Astrocyte (in vitro differentiated cells and primary cell): ENCODE measurements at regions not wholly inside any gene's neighbourhood (a gene's known extent, or its start where the extent isn't known, plus 50 kb on each side); places are given as distances from the start of the nearest gene placed in this dataset.

Experiments used
- DNase-seq: peaks from one replicate; pipeline ENCODE4 v3.0.0-alpha.2; 2010; ENCODE audit warnings: low read depth
- FAIRE-seq: peaks from 2 replicates; lab custom pipeline; 2011; peaks lifted over from hg19 to GRCh38; lab: Jason Lieb, UNC
- H2AFZ ChIP-seq: 2 replicates; pipeline ENCODE4 v1.6.0; 2012; ENCODE audit warnings: low read depth, low read length, inconsistent platforms
- H3K27ac ChIP-seq: 2 replicates; pipeline ENCODE4 v1.5.1; 2011; ENCODE audit warnings: low read depth, low read length, inconsistent platforms
- H3K27me3 ChIP-seq: 2 replicates; pipeline ENCODE4 v1.6.0; 2011; ENCODE audit warnings: low read length, inconsistent platforms; ENCODE audit not compliant: insufficient read depth
- H3K36me3 ChIP-seq: 2 replicates; pipeline ENCODE4 v1.5.1; 2011; ENCODE audit warnings: low read length, inconsistent platforms; ENCODE audit not compliant: insufficient read depth
- H3K4me1 ChIP-seq: 2 replicates; pipeline ENCODE4 v1.5.1; 2011; ENCODE audit warnings: low read length, inconsistent platforms; ENCODE audit not compliant: insufficient read depth
- H3K4me2 ChIP-seq: 2 replicates; pipeline ENCODE4 v1.6.0; 2012; ENCODE audit warnings: low read length, inconsistent platforms
- H3K4me3 ChIP-seq: 2 replicates; pipeline ENCODE4 v1.5.1; 2011; ENCODE audit warnings: low read depth, mild to moderate bottlenecking, low read length, inconsistent platforms; ENCODE audit not compliant: insufficient read depth
- H3K79me2 ChIP-seq: 2 replicates; pipeline ENCODE4 v1.6.0; 2012; ENCODE audit warnings: mild to moderate bottlenecking, low read length, inconsistent platforms; ENCODE audit not compliant: insufficient read depth
- H3K9ac ChIP-seq: 2 replicates; pipeline ENCODE4 v1.6.0; 2012; ENCODE audit warnings: mild to moderate bottlenecking, low read length, inconsistent platforms
- H3K9me3 ChIP-seq: 2 replicates; pipeline ENCODE4 v1.5.1; 2012; ENCODE audit warnings: low read depth, mild to moderate bottlenecking, low read length, inconsistent platforms; ENCODE audit not compliant: insufficient read depth
- H4K20me1 ChIP-seq: 2 replicates; pipeline ENCODE4 v1.6.0; 2012; ENCODE audit warnings: low read length, inconsistent platforms; ENCODE audit not compliant: insufficient read depth
- H3K27ac Mint-ChIP-seq: one replicate; pipeline ENCODE4 v1.8.0; 2021; ENCODE audit warnings: mild to moderate bottlenecking, mixed read lengths; ENCODE audit not compliant: unreplicated experiment
- H3K27me3 Mint-ChIP-seq: one replicate; pipeline ENCODE4 v1.8.0; 2021; ENCODE audit warnings: low read depth, mixed read lengths; ENCODE audit not compliant: unreplicated experiment
- H3K36me3 Mint-ChIP-seq: one replicate; pipeline ENCODE4 v1.8.0; 2021; ENCODE audit warnings: low read depth, mixed read lengths; ENCODE audit not compliant: unreplicated experiment
- H3K4me1 Mint-ChIP-seq: one replicate; pipeline ENCODE4 v1.8.0; 2021; ENCODE audit warnings: low read depth, mixed read lengths; ENCODE audit not compliant: unreplicated experiment
- H3K4me3 Mint-ChIP-seq: one replicate; pipeline ENCODE4 v1.8.0; 2021; ENCODE audit warnings: mild to moderate bottlenecking, moderate library complexity, mixed read lengths; ENCODE audit not compliant: unreplicated experiment
- H3K9me3 Mint-ChIP-seq: one replicate; pipeline ENCODE4 v1.8.0; 2021; ENCODE audit warnings: mild to moderate bottlenecking, mixed read lengths; ENCODE audit not compliant: unreplicated experiment
- EZH2 ChIP-seq: IDR thresholded peaks from 2 replicates; pipeline ENCODE4 v1.6.1; 2012; ENCODE audit warnings: mild to moderate bottlenecking, low read length, inconsistent platforms; ENCODE audit not compliant: insufficient read depth
- TF ChIP-seq, protein P1 (sequence below): IDR thresholded peaks from 2 replicates; pipeline ENCODE4 v1.5.1; 2011; ENCODE audit warnings: low read depth, mild to moderate bottlenecking, inconsistent platforms, low read length, moderate library complexity; ENCODE audit not compliant: insufficient read depth

DNA sequence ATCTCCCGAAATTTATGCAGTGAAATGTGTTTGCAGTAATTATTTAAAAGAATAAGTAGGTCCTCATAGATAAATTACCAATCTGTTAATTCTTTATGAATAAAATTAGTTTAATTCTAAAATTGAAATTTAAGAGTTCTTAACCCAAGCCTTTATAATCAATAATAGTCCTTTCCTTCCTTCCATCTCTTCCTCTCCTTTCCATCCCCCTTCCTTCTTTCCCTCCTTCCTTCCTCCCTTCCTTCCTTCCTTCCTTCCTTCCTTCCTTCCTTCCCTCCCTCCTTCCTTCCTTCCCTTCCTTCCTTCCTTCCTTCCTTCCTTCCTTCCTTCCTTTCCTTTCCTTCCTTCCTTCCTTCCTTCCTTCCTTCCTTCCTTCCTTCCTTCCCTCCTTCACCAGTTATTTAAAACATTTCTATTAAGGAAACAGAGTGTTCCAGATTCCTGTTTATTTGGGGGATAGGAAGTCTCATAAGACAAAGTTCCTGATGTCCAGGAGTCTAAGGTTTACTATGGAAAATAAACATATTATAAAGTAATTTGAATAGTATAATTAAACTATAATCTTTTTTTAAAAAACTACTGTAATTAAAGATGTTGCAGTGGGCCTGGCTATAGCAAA, 285.3 kb upstream of the NOX3 start:
- H2AFZ ChIP-seq = no peak overlapping the region
- H3K27me3 ChIP-seq = no peaks in the 10 kb centered on the region
- TF ChIP-seq, protein P1, sequence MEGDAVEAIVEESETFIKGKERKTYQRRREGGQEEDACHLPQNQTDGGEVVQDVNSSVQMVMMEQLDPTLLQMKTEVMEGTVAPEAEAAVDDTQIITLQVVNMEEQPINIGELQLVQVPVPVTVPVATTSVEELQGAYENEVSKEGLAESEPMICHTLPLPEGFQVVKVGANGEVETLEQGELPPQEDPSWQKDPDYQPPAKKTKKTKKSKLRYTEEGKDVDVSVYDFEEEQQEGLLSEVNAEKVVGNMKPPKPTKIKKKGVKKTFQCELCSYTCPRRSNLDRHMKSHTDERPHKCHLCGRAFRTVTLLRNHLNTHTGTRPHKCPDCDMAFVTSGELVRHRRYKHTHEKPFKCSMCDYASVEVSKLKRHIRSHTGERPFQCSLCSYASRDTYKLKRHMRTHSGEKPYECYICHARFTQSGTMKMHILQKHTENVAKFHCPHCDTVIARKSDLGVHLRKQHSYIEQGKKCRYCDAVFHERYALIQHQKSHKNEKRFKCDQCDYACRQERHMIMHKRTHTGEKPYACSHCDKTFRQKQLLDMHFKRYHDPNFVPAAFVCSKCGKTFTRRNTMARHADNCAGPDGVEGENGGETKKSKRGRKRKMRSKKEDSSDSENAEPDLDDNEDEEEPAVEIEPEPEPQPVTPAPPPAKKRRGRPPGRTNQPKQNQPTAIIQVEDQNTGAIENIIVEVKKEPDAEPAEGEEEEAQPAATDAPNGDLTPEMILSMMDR = no peak
- TF ChIP-seq EZH2 = no peak
- no peak overlapping the region for H3K9ac ChIP-seq
- H3K9me3 Mint-ChIP-seq = no peaks in the 10 kb centered on the region
- FAIRE-seq (no peak), DNase-seq (no peak)
- no peaks in the 10 kb centered on the region for H4K20me1 ChIP-seq
- no peaks in the 10 kb centered on the region for H3K27me3 Mint-ChIP-seq
- H3K4me3 ChIP-seq = no peak overlapping the region
- no peak overlapping the region for H3K4me2 ChIP-seq
- H3K4me1 ChIP-seq = no peaks in the 10 kb centered on the region
- peaks cover 4% of the 10 kb centered on the region for H3K4me1 Mint-ChIP-seq
- no peaks in the 10 kb centered on the region for H3K36me3 ChIP-seq
- no peak overlapping the region for H3K27ac ChIP-seq
- H3K27ac Mint-ChIP-seq = no peak overlapping the region
- H3K4me3 Mint-ChIP-seq = no peak overlapping the region
- H3K36me3 Mint-ChIP-seq = peaks cover 1% of the 10 kb centered on the region
- H3K9me3 ChIP-seq = no peaks in the 10 kb centered on the region
- no peaks in the 10 kb centered on the region for H3K79me2 ChIP-seq

DNA sequence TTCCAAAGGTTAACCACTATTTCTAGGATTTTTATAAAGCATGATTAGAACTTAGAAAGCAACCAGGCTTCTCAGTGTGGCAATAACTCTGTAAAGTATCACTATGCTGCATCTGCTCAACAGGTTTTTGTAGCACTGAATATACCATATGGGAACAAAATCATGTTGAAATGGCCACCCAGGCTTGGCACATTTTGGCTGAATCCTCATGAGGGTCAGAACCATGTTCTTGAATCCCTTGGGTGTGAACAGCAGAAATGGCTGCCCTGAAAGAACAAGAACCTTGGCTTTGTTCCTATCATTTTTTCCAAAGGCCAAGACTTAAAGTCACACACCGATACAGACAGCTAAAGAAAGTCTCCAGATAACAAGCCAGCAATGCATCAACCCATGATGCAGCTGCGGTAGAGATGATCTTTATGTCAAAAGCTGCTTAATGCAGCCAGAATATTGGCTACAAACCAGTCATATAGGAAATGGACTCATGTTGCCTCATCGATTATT, 283.0 kb upstream of the NOX3 start:
- H3K27me3 Mint-ChIP-seq = no peaks in the 10 kb centered on the region
- Histone ChIP-seq H3K79me2 (no peaks in the 10 kb centered on the region), H3K4me1 (no peaks in the 10 kb centered on the region), H3K9ac (no peak overlapping the region), H3K9me3 (no peaks in the 10 kb centered on the region), H3K4me3 (no peak overlapping the region), H4K20me1 (no peaks in the 10 kb centered on the region), H3K27me3 (no peaks in the 10 kb centered on the region), H3K4me2 (no peak overlapping the region), H3K27ac (no peak overlapping the region), H3K36me3 (no peaks in the 10 kb centered on the region), H2AFZ (no peak overlapping the region)
- peaks cover 1% of the 10 kb centered on the region for H3K36me3 Mint-ChIP-seq
- DNase-seq (no peak), FAIRE-seq (no peak)
- TF ChIP-seq, protein P1 = no peak
- TF ChIP-seq EZH2 = no peak
- no peak overlapping the region for H3K27ac Mint-ChIP-seq
- H3K9me3 Mint-ChIP-seq = no peaks in the 10 kb centered on the region
- H3K4me1 Mint-ChIP-seq = peaks cover 4% of the 10 kb centered on the region
- H3K4me3 Mint-ChIP-seq = no peak overlapping the region

DNA sequence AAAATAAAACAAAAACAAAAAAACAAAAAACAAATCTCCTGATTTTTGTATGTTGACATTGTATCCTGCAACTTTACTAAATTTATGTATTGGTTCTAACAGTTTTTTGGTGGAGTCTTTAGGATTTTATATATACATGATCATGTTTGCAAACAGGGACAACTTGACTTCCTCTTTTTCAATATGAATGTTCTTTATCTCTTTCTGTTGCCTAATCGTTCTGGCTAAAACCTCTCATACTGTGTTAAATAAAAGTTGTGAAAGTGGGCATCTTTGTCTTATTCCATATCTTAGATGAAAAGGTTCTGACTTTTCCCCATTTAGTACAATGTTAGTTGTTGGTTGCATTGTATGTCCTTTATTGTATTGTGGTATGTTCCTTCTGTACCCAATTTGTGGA, 261.7 kb upstream of the NOX3 start:
- H3K9me3 ChIP-seq = no peaks in the 10 kb centered on the region
- H3K27me3 ChIP-seq = no peaks in the 10 kb centered on the region
- no peak overlapping the region for H2AFZ ChIP-seq
- H3K9me3 Mint-ChIP-seq = no peaks in the 10 kb centered on the region
- H4K20me1 ChIP-seq = no peaks in the 10 kb centered on the region
- no peak overlapping the region for H3K27ac Mint-ChIP-seq
- no peak overlapping the region for H3K4me3 ChIP-seq
- TF ChIP-seq EZH2 = no peak
- TF ChIP-seq, protein P1 = no peak
- DNase-seq (no peak), FAIRE-seq (peak; percentile 5)
- H3K4me1 Mint-ChIP-seq = no peaks in the 10 kb centered on the region
- H3K27ac ChIP-seq = no peak overlapping the region
- no peaks in the 10 kb centered on the region for H3K79me2 ChIP-seq
- H3K36me3 Mint-ChIP-seq = no peaks in the 10 kb centered on the region
- H3K4me1 ChIP-seq = no peaks in the 10 kb centered on the region
- no peaks in the 10 kb centered on the region for H3K27me3 Mint-ChIP-seq
- H3K4me2 ChIP-seq = no peak overlapping the region
- H3K9ac ChIP-seq = no peak overlapping the region
- H3K4me3 Mint-ChIP-seq = no peak overlapping the region
- H3K36me3 ChIP-seq = no peaks in the 10 kb centered on the region
